ENCODE measurements at regions not wholly inside any gene's neighbourhood (a gene's known extent, or its start where the extent isn't known, plus 50 kb on each side); places are given as distances from the start of the nearest gene placed in this dataset.

GRCh38 chr17:6903326-6903900, 71.9 kb upstream of the TEKT1 start:
- DNase-seq (ENCODE audit: low read depth in 1 of 2, low spot score in 2 of 2) (no peak), FAIRE-seq (no peak)
- Histone ChIP-seq H3K27ac (ENCODE audit: low read depth, low read length) (no peak overlapping the region), H3K23ac (ENCODE audit: insufficient read length) (no peak overlapping the region), H4K91ac (replicated peaks; ENCODE audit: insufficient read length, low read length) (no peak overlapping the region), H3K9me3 (ENCODE audit: insufficient read depth in 2 of 2, low read depth in 1 of 2, low read length in 1 of 2) (no peaks in the 10 kb centered on the region), H3K36me3 (ENCODE audit: control insufficient read depth in 2 of 4, insufficient read depth in 4 of 4, low read length in 3 of 4) (peaks cover 0 to 5% (median 0%) of the 10 kb centered on the region in 4 experiments; a peak in 1 of 8 replicates), H2AFZ (ENCODE audit: low read length) (no peak overlapping the region), H2BK20ac (ENCODE audit: low read length) (no peak overlapping the region), H3K79me2 (ENCODE audit: control insufficient read depth in 1 of 2, insufficient read depth in 2 of 2, low read length in 2 of 2) (no peaks in the 10 kb centered on the region), H4K20me1 (replicated peaks in 1 of 2; ENCODE audit: control insufficient read depth in 1 of 2, insufficient read depth in 2 of 2, low read length in 2 of 2) (peaks cover 0 to 2% of the 10 kb centered on the region in 2 experiments), H3K56ac (replicated peaks; ENCODE audit: insufficient read length, low read depth, low read length) (no peak overlapping the region), H2BK15ac (ENCODE audit: low read length) (no peak overlapping the region), H3K4me1 (replicated peaks in 1 of 4; ENCODE audit: control insufficient read depth in 3 of 4, insufficient read depth in 4 of 4, low read length in 3 of 4) (no peaks in the 10 kb centered on the region), H3K14ac (ENCODE audit: insufficient read length) (no peak overlapping the region), H4K8ac (ENCODE audit: extremely low read depth, insufficient read depth, low read length) (no peak overlapping the region), H2BK5ac (ENCODE audit: low read depth, low read length) (no peak overlapping the region), H2AK5ac (ENCODE audit: low read depth, low read length) (no peak overlapping the region), H3K27me3 (replicated peaks in 1 of 4; ENCODE audit: control insufficient read depth in 3 of 4, extremely low read depth in 1 of 4, insufficient read depth in 3 of 4, low read length in 3 of 4) (no peaks in the 10 kb centered on the region), H3K79me1 (ENCODE audit: low read depth, low read length) (no peaks in the 10 kb centered on the region), H4K5ac (ENCODE audit: insufficient read length, low read depth, low read length) (no peak overlapping the region), H3K18ac (ENCODE audit: extremely low read depth, low read length) (no peak overlapping the region), H3K4me2 (ENCODE audit: insufficient read depth in 1 of 2, low read depth in 2 of 2, low read length in 2 of 2) (no peak overlapping the region), H3K9ac (replicated peaks in 1 of 4; ENCODE audit: extremely low read depth in 1 of 4, low read depth in 3 of 4, low read length in 3 of 4) (no peak overlapping the region), H2BK12ac (ENCODE audit: low read depth, low read length) (no peak overlapping the region), H3K23me2 (ENCODE audit: low read depth, low read length) (no peaks in the 10 kb centered on the region), H3K4me3 (ENCODE audit: extremely low read depth in 1 of 4, insufficient read depth in 2 of 4, low read depth in 3 of 4, low read length in 4 of 4) (no peak overlapping the region), H3K4ac (replicated peaks; ENCODE audit: insufficient read length, low read depth, low read length) (no peak overlapping the region), H2BK120ac (replicated peaks; ENCODE audit: low read depth, low read length) (no peak overlapping the region)
- WGBS, 2 experiments (ENCODE audit: extremely low coverage in 1 of 2, insufficient coverage in 1 of 2, insufficient read length in 1 of 2, insufficient replicate concordance in 2 of 2, low coverage in 1 of 2, low lambda C conversion rate in 2 of 2, missing lambda C conversion rate in 1 of 2), result 90% methylated on average over 7 of the region's 7 CpGs; no CpG with 5 or more reads in 1 of the 2 experiments
- no peak for TF ChIP-seq SIRT6 (IDR thresholded peaks at IDR 0.05; ENCODE audit: low read length)
- POLR2A ChIA-PET (ENCODE audit: partially characterized antibody), result interaction anchor here (1.5 kb wide), 1 partner anchor 93 kb away, joined by 3 read pairs; no protein-coding TSS in a partner anchor
- CTCF ChIA-PET (ENCODE audit: partially characterized antibody), result interaction anchor here (0.6 to 3.1 kb wide), 7 partner anchors 9 to 1291 kb away, joined by 3 to 22 read pairs (median 6); no protein-coding TSS in a partner anchor
